Central memory CD8-positive, alpha-beta T cell (primary cell): ENCODE measurements at regions not wholly inside any gene's neighbourhood (a gene's known extent, or its start where the extent isn't known, plus 50 kb on each side); places are given as distances from the start of the nearest gene placed in this dataset.

Experiments
- ATAC-seq: fragments of 150-1000 bp; cut with Tn5 transposase; replicated peaks from 2 replicates; pipeline ENCODE4 v1.10.0; 2022; ENCODE audit warnings: mild to moderate bottlenecking, moderate FRiP score, moderate number of reproducible peaks; ENCODE audit not compliant: poor library complexity, severe bottlenecking; ENCODE audit errors: extremely low read depth
- DNase-seq, 2 donors: peaks; one replicate each; pipeline ENCODE4 v3.0.0; 2021; ENCODE audit warnings: low spot score in 2 of 2
- H3K27ac Mint-ChIP-seq: one replicate; pipeline ENCODE4 v1.8.0; 2022; ENCODE audit warnings: low read depth, mild to moderate bottlenecking, moderate library complexity, mixed read lengths
- H3K27me3 Mint-ChIP-seq: one replicate; pipeline ENCODE4 v1.8.0; 2022; ENCODE audit warnings: mixed read lengths
- H3K36me3 Mint-ChIP-seq: one replicate; pipeline ENCODE4 v1.8.0; 2022; ENCODE audit warnings: mild to moderate bottlenecking, moderate library complexity, mixed read lengths; ENCODE audit not compliant: insufficient read depth
- H3K4me1 Mint-ChIP-seq: one replicate; pipeline ENCODE4 v1.8.0; 2022; ENCODE audit warnings: mixed read lengths
- H3K4me3 Mint-ChIP-seq: one replicate; pipeline ENCODE4 v1.8.0; 2022; ENCODE audit warnings: mild to moderate bottlenecking, moderate library complexity, mixed read lengths
- H3K9me3 Mint-ChIP-seq: one replicate; pipeline ENCODE4 v1.8.0; 2022; ENCODE audit warnings: mixed read lengths

GRCh38 chr5:77855369-77855768 lies 79.2 kb upstream of the TBCA start:
- peaks cover 2% of the 10 kb centered on the region for H3K36me3 Mint-ChIP-seq
- no peak overlapping the region for H3K4me3 Mint-ChIP-seq
- no peaks in the 10 kb centered on the region for H3K9me3 Mint-ChIP-seq
- peaks cover 11% of the 10 kb centered on the region for H3K4me1 Mint-ChIP-seq
- ATAC-seq (no peak), DNase-seq (no peak)
- H3K27ac Mint-ChIP-seq, result no peak overlapping the region
- peaks cover 53% of the 10 kb centered on the region for H3K27me3 Mint-ChIP-seq

DNA sequence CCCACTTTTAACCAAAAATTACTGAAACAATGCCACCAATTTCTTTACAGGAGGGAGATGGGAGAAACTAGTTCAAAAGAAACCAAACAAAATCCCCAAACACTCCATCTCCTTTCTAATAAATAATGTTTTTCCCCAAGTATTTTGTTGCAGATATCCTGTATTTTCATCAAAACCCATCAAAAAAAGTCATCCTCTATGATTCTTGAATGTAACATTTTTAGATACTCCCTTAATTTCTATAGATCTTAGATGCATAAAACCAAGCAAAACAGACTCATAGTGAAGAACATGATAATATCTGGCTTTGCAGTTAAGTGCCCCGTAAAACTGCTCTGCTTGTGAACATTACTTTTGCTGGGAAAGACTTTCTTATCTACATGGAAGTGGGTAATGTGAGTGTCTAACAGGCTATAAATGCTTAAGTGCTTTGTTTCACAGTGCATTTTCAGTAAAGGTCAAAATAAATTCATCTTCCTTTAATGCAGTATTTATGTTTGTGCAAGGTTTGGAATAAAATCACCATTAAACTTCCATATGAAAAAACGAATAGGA lies 77.3 kb upstream of the TBCA start:
- H3K4me3 Mint-ChIP-seq, result no peak overlapping the region
- no peaks in the 10 kb centered on the region for H3K9me3 Mint-ChIP-seq
- peaks cover 2% of the 10 kb centered on the region for H3K36me3 Mint-ChIP-seq
- DNase-seq (no peak), ATAC-seq (no peak)
- H3K27ac Mint-ChIP-seq, result no peak overlapping the region
- H3K4me1 Mint-ChIP-seq, result peaks cover 11% of the 10 kb centered on the region
- peaks cover 64% of the 10 kb centered on the region for H3K27me3 Mint-ChIP-seq

DNA sequence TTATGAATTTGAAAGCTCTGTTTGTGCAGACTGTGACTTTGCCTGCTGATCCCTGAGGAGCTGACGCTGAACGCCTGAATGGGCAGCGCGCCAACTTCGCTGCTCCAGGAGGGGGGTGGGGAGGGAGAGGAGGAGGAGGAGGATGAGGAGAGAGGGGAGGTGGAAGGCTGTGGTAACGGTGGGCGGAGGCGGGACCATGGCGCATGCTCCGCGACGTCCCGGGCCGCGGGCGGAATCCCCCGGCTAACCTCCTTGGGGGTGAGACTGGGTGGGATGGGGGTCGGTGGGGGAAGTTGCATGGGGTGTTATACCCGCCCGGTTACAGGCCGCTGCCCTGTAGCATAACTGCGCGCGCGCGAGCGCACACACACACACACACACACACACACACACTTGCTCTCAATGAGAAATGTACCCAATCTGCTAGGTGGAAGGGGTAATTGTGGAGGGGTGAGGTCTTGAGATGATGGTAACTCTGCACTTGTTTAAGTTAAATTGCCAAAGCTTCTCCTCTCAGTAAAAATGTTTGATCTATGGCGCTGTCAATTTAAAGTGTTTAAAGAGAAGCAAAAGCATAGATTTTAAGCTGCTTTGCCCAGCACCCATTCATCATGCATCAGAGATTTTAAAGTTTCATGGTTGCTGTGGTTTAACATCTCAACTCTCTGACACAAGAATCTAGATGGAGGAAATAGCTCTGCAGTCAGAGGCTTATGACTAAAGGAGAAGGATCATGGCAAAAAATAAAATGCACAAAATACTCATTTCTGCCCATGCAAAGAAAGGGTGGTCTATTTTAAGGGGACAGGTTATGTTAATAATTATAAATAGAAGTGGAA lies 76.6 kb upstream of the TBCA start:
- Mint-ChIP-seq H3K36me3 (peaks cover 4% of the 10 kb centered on the region), H3K27me3 (peaks cover 71% of the 10 kb centered on the region), H3K4me3 (peak overlapping the region; percentile 72), H3K4me1 (peaks cover 11% of the 10 kb centered on the region), H3K27ac (no peak overlapping the region), H3K9me3 (no peaks in the 10 kb centered on the region)
- DNase-seq (no peak), ATAC-seq (peak; percentile 62)

DNA sequence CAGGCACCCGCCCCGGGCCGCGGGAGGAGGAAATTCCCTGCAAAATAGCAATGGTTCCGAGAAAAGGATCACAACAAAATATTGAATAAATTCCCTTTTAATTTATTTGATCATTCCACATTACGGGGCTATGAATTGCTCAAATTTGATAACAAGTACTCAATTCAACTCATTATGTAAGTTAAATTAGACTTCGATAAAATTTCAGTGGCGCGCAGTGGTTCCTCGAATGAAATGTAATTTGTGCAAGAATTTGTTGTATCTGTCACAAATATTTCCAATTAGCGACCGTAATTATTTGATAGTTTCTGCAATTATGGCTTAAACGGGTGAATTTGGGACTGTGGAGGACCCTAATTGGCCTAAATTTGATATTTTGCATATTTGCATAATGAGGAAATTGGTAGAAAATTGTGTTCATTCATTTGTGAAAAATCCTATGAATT lies 76.0 kb upstream of the TBCA start:
- no peaks in the 10 kb centered on the region for H3K9me3 Mint-ChIP-seq
- H3K27me3 Mint-ChIP-seq, result peaks cover 78% of the 10 kb centered on the region
- H3K4me3 Mint-ChIP-seq, result peak overlapping the region; percentile 72
- DNase-seq (no peak), ATAC-seq (no peak)
- no peak overlapping the region for H3K27ac Mint-ChIP-seq
- H3K4me1 Mint-ChIP-seq, result peaks cover 11% of the 10 kb centered on the region
- peaks cover 4% of the 10 kb centered on the region for H3K36me3 Mint-ChIP-seq

- Mint-ChIP-seq H3K9me3 (no peaks in the 10 kb centered on the region), H3K4me3 (peak overlapping the region; percentile 72), H3K27me3 (peaks cover 83% of the 10 kb centered on the region), H3K27ac (no peak overlapping the region), H3K4me1 (peaks cover 11% of the 10 kb centered on the region), H3K36me3 (peaks cover 4% of the 10 kb centered on the region)
- no peak for DNase-seq
- no peak for ATAC-seq
Measured at GRCh38 chr5:77851176-77852067, 75.3 kb upstream of the TBCA start.

DNA sequence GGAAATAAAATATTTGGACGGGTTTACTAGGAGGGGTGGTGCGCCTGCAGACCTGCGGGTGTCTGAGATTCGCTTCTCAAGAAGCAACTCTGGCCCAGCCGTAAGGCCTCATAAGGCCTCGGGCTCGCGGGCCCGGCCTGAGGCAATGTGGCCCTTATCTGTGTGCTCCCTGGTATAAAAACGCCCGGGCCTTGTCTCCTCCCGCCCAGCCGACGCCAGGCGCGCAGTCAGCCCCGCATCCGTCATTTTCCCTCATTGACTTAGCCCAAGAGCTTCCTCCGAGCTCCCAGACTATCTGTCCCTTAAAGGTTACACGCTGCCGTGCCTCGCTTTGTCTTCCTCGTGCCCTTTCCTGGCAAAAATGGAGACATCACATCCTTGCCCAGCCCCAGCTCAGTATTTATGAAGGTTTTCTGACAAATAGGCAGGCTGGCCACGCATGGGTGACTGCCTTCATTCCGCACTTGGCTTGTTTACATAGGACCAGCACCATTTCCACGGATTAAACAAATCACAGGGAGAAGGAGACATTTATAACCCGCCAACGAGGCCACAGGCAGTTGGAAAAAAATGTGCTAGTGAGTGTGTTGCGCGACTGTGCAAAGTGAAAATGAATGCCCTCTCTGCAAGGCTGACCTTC lies 74.5 kb upstream of the TBCA start:
- peaks cover 83% of the 10 kb centered on the region for H3K27me3 Mint-ChIP-seq
- no peak overlapping the region for H3K27ac Mint-ChIP-seq
- peak overlapping the region; percentile 72 for H3K4me3 Mint-ChIP-seq
- ATAC-seq, result no peak
- H3K36me3 Mint-ChIP-seq, result peaks cover 4% of the 10 kb centered on the region
- no peaks in the 10 kb centered on the region for H3K9me3 Mint-ChIP-seq
- no peak for DNase-seq
- H3K4me1 Mint-ChIP-seq, result peaks cover 11% of the 10 kb centered on the region

DNA sequence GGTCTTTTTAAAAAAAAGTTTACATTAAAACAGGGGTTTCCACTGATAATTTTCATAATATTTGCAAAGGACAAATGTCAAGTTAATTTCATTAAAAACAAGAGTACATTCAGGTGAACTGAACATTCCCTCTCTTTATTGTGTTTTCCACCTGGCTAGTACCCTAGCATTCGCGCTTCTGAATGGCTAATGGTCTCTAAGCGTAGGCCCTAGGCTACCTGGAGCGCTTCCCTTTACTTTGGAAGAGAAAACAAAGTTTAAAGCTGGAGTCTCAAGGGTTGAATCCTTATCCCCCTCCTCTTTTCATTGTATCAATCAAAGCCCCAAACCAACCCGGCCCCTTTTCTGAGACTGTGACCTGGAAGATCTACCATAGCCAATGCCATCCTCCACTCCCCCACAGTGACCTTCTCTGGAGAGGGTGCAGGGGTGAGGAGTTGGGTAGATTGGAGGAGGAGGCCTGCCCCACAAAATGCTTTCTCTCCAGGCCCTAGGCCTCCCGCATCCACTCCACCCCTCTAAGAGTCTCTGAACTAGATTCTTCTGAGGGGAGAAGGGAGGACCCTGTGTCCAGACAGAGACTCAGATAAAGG lies 73.3 kb upstream of the TBCA start:
- H3K27me3 Mint-ChIP-seq, result peaks cover 88% of the 10 kb centered on the region
- no peaks in the 10 kb centered on the region for H3K9me3 Mint-ChIP-seq
- peaks cover 4% of the 10 kb centered on the region for H3K36me3 Mint-ChIP-seq
- no peak overlapping the region for H3K4me3 Mint-ChIP-seq
- H3K27ac Mint-ChIP-seq, result no peak overlapping the region
- peaks cover 20% of the 10 kb centered on the region for H3K4me1 Mint-ChIP-seq
- ATAC-seq (no peak), DNase-seq (no peak)

GRCh38 chr5:77847814-77848290 lies 71.7 kb upstream of the TBCA start:
- Mint-ChIP-seq H3K27me3 (peaks cover 85% of the 10 kb centered on the region), H3K4me3 (no peak overlapping the region)
- ATAC-seq, result no peak

DNA sequence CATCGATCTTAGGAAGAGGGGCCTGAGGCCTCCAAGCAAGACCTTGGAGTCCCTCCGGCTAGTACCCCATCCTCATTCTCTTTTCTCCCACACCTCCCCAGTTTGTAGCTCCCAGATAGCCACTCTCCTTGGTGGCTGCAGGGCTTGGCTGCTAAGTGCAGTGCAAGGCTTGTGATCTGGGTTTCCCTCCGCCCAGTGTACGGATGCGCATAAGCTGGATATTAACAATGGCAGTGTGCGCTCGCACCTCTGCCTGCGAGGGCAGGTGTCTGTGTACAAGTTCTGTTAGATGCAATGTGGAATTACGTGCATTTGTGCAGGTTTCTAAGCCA lies 71.0 kb upstream of the TBCA start:
- Mint-ChIP-seq H3K27ac (no peak overlapping the region), H3K36me3 (peaks cover 4% of the 10 kb centered on the region), H3K4me3 (no peak overlapping the region), H3K4me1 (peaks cover 18% of the 10 kb centered on the region), H3K9me3 (no peaks in the 10 kb centered on the region), H3K27me3 (peaks cover 88% of the 10 kb centered on the region)
- DNase-seq (no peak), ATAC-seq (no peak)

More at GRCh38 chr5:77847814-77848290, 71.7 kb upstream of the TBCA start:
- Mint-ChIP-seq H3K27ac (no peak overlapping the region), H3K36me3 (peaks cover 4% of the 10 kb centered on the region), H3K9me3 (no peaks in the 10 kb centered on the region), H3K4me1 (peaks cover 20% of the 10 kb centered on the region)
- no peak for DNase-seq

DNA sequence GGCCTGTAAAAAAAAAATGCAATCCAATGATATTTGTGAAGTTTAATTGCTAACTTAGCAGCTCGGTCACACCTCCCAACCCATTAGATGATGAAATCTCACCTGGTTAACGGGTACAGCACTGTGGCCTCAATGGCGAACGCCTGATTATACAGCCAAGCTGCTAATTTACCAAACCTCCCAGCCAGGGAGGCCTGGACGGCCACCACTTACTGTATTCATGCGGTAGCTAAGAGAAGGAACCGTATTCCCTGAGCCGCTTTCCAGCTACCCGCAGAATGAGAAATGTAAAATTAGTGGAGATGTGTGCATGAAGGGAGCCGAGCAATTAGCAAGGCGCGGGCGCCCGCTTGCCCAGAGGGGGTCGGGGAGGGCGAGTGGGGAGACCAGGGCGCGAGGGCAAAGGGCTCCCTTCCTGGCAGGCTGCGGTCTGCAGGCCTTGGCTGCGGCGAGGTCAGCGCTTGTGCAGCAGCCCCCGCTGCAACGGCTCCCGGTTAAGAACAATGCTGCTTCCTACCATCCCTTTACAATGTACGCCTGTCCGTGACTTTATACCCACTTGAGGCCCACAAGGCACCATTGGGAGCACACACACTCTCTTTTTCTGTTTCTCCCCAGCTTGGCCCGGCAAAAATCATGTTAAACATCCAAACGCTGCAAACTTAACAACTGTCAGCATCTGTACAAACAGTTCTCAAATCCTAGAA lies 70.4 kb upstream of the TBCA start:
- Mint-ChIP-seq H3K4me3 (no peak overlapping the region), H3K36me3 (peaks cover 4% of the 10 kb centered on the region), H3K9me3 (no peaks in the 10 kb centered on the region), H3K27me3 (peaks cover 89% of the 10 kb centered on the region), H3K4me1 (peaks cover 18% of the 10 kb centered on the region), H3K27ac (no peak overlapping the region)
- no peak for DNase-seq
- no peak for ATAC-seq

DNA sequence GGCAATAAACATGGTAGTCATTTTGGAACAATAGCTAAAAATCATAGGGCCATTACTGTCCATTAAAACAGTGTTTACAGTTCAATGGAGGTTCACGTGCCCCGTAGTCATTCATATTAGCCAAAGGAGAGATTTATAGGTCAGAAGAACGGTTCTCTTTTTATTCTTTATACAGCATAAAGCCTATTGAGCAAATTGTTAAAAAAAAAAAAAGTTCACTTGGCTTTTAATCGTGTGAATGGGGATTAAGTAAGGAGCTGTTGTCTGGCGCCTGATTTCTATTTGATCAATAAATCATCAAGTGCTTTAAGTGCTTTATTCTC lies 69.1 kb upstream of the TBCA start:
- DNase-seq (no peak), ATAC-seq (no peak)
- H3K4me1 Mint-ChIP-seq, result peaks cover 12% of the 10 kb centered on the region
- H3K27ac Mint-ChIP-seq, result no peak overlapping the region
- H3K9me3 Mint-ChIP-seq, result no peaks in the 10 kb centered on the region
- peaks cover 3% of the 10 kb centered on the region for H3K36me3 Mint-ChIP-seq
- H3K27me3 Mint-ChIP-seq, result peaks cover 82% of the 10 kb centered on the region
- H3K4me3 Mint-ChIP-seq, result peak overlapping the region; percentile 58
